ENCODE measurements at regions not wholly inside any gene's neighbourhood (a gene's known extent, or its start where the extent isn't known, plus 50 kb on each side); places are given as distances from the start of the nearest gene placed in this dataset.
"Not testable (repeated sequence)": the region's sequence is repeated elsewhere in the genome, so short reads cannot be mapped to it uniquely, and the experiment has no call there.

- no peak for ATAC-seq
- POLR2A ChIA-PET: interaction anchor here (0.6 kb wide), 1 partner anchor 249 kb away, joined by 3 read pairs; no protein-coding TSS in a partner anchor
- Mint-ChIP-seq H3K27me3 (peaks cover 0 to 1% (median 0%) of the 10 kb centered on the region in 5 donors), H3K36me3 (peaks cover 0 to 10% (median 7%) of the 10 kb centered on the region in 3 donors), H3K9me3 (peaks cover 0 to 10% (median 5%) of the 10 kb centered on the region in 9 donors), H3K27ac (no peak overlapping the region), H3K4me1 (no peaks in the 10 kb centered on the region), H3K4me3 (no peak overlapping the region)
- DNase-seq: no peak
Measured at GRCh38 chr10:9045311-9045710, 990.8 kb downstream of the GATA3 start.

DNA sequence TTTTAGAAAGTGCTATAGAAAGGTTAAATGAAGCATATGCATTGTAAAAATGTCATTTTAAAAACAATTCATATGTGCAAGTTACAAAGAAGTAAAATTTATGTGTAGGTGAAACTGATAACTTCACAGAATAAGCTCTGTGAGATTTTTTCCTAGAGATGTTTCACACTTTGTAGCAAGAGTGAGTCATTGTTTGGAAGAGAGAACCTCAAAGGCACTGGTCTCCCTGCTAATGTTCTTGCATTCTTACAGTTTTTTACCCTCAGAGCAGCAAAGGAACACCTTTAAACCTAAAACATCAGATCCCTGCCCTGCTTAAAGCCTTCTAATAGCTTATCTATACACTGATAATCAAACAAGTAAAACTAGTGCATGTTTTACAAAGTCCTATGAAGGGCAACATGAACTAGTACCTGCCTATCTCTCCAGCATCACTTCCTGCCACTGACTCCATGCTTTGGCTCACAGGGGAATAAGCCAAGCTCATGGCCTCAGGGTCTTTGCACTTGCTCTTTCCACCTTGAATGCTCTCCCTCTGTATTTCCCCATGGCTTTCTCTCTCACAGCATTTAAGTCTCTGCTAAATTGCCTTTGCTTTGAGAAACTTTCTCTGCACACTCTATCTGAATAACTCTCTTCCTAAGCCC lies 997.0 kb downstream of the GATA3 start:
- Mint-ChIP-seq H3K4me3 (no peak overlapping the region), H3K36me3 (peaks cover 0 to 14% (median 8%) of the 10 kb centered on the region in 3 donors), H3K27me3 (peaks cover 0 to 1% (median 0%) of the 10 kb centered on the region in 5 donors), H3K4me1 (peaks cover 10 to 14% (median 13%) of the 10 kb centered on the region in 4 donors), H3K27ac (peak overlapping the region in 2 of 10 donors; percentile 4 to 57), H3K9me3 (peaks cover 0 to 22% (median 7%) of the 10 kb centered on the region in 9 donors)
- no peak for DNase-seq
- no peak for ATAC-seq
- POLR2A ChIA-PET: no interaction called here

DNA sequence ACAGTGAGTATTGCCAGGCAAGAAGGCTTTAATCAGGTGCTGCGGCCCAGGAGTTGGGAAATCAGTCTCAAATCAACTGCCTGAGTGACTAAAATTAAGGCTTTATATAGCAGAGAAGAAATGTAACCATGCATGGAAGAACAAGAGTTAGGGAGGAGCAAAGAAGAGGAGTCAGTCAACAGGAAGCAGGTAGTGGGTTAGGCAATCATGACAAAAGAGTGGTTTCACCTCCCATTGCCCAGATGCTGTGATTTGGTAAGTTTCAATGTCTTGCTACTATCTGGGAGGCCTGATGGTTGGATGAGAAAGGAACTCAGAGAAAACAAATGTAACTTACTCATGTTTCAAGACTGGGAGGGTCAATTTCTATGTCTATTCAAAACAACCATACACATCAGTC lies 998.3 kb downstream of the GATA3 start:
- DNase-seq (peak in 2 of 10 donors; percentile 12 to 18), ATAC-seq (peak in 1 of 2 donors; percentile 29)
- peak overlapping the region in 3 of 10 donors; percentile 3 to 19 (median 5) for H3K4me3 Mint-ChIP-seq
- peak overlapping the region in 4 of 10 donors; percentile 3 to 88 (median 70) for H3K27ac Mint-ChIP-seq
- H3K4me1 Mint-ChIP-seq: peaks cover 10 to 14% (median 13%) of the 10 kb centered on the region in 4 donors
- H3K36me3 Mint-ChIP-seq: peaks cover 0 to 14% (median 8%) of the 10 kb centered on the region in 3 donors
- H3K27me3 Mint-ChIP-seq: no peaks in the 10 kb centered on the region
- peaks cover 0 to 22% (median 12%) of the 10 kb centered on the region in 9 donors for H3K9me3 Mint-ChIP-seq
- POLR2A ChIA-PET: no interaction called here

GRCh38 chr10:9056521-9056920 lies 1002.0 kb downstream of the GATA3 start:
- POLR2A ChIA-PET: interaction anchor here (0.6 kb wide), 1 partner anchor 46 kb away, joined by 3 read pairs; no protein-coding TSS in a partner anchor
- Mint-ChIP-seq H3K4me3 (no peak overlapping the region), H3K36me3 (peaks cover 0 to 14% (median 5%) of the 10 kb centered on the region in 3 donors), H3K9me3 (peaks cover 0 to 22% (median 12%) of the 10 kb centered on the region in 9 donors), H3K4me1 (peaks cover 12 to 31% (median 24%) of the 10 kb centered on the region in 4 donors), H3K27me3 (no peaks in the 10 kb centered on the region), H3K27ac (no peak overlapping the region)
- ATAC-seq: no peak
- DNase-seq: no peak

DNA sequence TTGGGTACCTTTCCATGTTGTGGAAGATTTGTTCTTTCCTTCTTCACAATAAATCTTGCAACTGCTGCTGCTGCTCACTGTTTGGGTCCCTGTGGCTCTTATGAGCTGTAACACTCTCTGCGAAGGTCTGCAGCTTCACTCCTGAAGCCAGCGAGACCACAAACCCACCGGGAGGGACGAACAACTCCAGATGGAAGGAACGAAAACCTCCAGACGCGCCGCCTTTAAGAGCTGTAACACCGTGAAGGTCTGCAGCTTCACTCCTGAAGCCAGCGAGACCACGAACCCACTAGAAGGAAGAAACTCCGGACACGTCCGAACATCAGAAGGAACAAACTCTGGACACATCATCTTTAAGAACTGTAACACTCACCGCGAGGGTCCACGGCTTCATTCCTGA lies 1002.8 kb downstream of the GATA3 start:
- peaks cover 8 to 26% (median 20%) of the 10 kb centered on the region in 4 donors for H3K4me1 Mint-ChIP-seq
- POLR2A ChIA-PET: interaction anchor here (0.6 kb wide), 1 partner anchor 47 kb away, joined by 3 read pairs; no protein-coding TSS in a partner anchor
- not testable (repeated sequence) for H3K27me3 Mint-ChIP-seq, ATAC-seq, DNase-seq
- H3K4me3 Mint-ChIP-seq: peak overlapping the region in 4 of 10 donors; percentile 31 to 33 (median 32)
- peaks cover 0 to 14% (median 5%) of the 10 kb centered on the region in 3 donors for H3K36me3 Mint-ChIP-seq
- peak overlapping the region in 1 of 10 donors; percentile 13 for H3K27ac Mint-ChIP-seq
- H3K9me3 Mint-ChIP-seq: peaks cover 0 to 22% (median 12%) of the 10 kb centered on the region in 9 donors

- H3K9me3 Mint-ChIP-seq: peaks cover 0 to 8% (median 3%) of the 10 kb centered on the region in 9 donors
- POLR2A ChIA-PET: interaction anchor here (1.2 kb wide), 2 partner anchors 35 to 50 kb away, joined by 4 to 6 read pairs; no protein-coding TSS in a partner anchor
- DNase-seq (peak in 3 of 10 donors; percentile 8 to 23 (median 16)), ATAC-seq (peak; percentile 60 to 84)
- H3K36me3 Mint-ChIP-seq: no peaks in the 10 kb centered on the region
- H3K4me3 Mint-ChIP-seq: peak overlapping the region; percentile 21 to 80 (median 62)
- no peaks in the 10 kb centered on the region for H3K27me3 Mint-ChIP-seq
- peaks cover 3 to 18% (median 14%) of the 10 kb centered on the region in 4 donors for H3K4me1 Mint-ChIP-seq
- peak overlapping the region in 5 of 10 donors; percentile 35 to 88 (median 66) for H3K27ac Mint-ChIP-seq
Measured at GRCh38 chr10:9060314-9060713, 1005.8 kb downstream of the GATA3 start.

- H3K9me3 Mint-ChIP-seq: peaks cover 0 to 6% (median 0%) of the 10 kb centered on the region in 9 donors
- H3K36me3 Mint-ChIP-seq: no peaks in the 10 kb centered on the region
- POLR2A ChIA-PET: no interaction called here
- no peaks in the 10 kb centered on the region for H3K27me3 Mint-ChIP-seq
- peaks cover 3 to 18% (median 14%) of the 10 kb centered on the region in 4 donors for H3K4me1 Mint-ChIP-seq
- H3K27ac Mint-ChIP-seq: peak overlapping the region in 1 of 10 donors; percentile 84
- DNase-seq (no peak), ATAC-seq (no peak)
- no peak overlapping the region for H3K4me3 Mint-ChIP-seq
Measured at GRCh38 chr10:9061871-9062270, 1007.4 kb downstream of the GATA3 start.

- no peak for DNase-seq
- Mint-ChIP-seq H3K36me3 (peaks cover 0 to 3% (median 0%) of the 10 kb centered on the region in 3 donors), H3K27ac (peak overlapping the region in 1 of 10 donors; percentile 35), H3K4me1 (peaks cover 0 to 6% (median 2%) of the 10 kb centered on the region in 4 donors), H3K4me3 (no peak overlapping the region), H3K9me3 (peaks cover 0 to 3% (median 0%) of the 10 kb centered on the region in 9 donors), H3K27me3 (no peaks in the 10 kb centered on the region)
- POLR2A ChIA-PET: no interaction called here
- ATAC-seq: no peak
Measured at GRCh38 chr10:9066152-9066551, 1011.7 kb downstream of the GATA3 start.

- no peak overlapping the region for H3K4me3 Mint-ChIP-seq
- POLR2A ChIA-PET: no interaction called here
- no peaks in the 10 kb centered on the region for H3K27me3 Mint-ChIP-seq
- H3K9me3 Mint-ChIP-seq: peaks cover 0 to 3% (median 0%) of the 10 kb centered on the region in 9 donors
- no peak overlapping the region for H3K27ac Mint-ChIP-seq
- DNase-seq (no peak), ATAC-seq (no peak)
- no peaks in the 10 kb centered on the region for H3K4me1 Mint-ChIP-seq
- H3K36me3 Mint-ChIP-seq: peaks cover 0 to 3% (median 0%) of the 10 kb centered on the region in 3 donors
Measured at GRCh38 chr10:9068003-9068402, 1013.5 kb downstream of the GATA3 start.

- Mint-ChIP-seq H3K27me3 (no peaks in the 10 kb centered on the region), H3K4me1 (no peaks in the 10 kb centered on the region), H3K4me3 (no peak overlapping the region), H3K27ac (no peak overlapping the region), H3K9me3 (peaks cover 0 to 3% (median 0%) of the 10 kb centered on the region in 9 donors), H3K36me3 (peaks cover 0 to 3% (median 0%) of the 10 kb centered on the region in 3 donors)
- ATAC-seq: no peak
- no peak for DNase-seq
- POLR2A ChIA-PET: no interaction called here
Measured at GRCh38 chr10:9069136-9069535, 1014.6 kb downstream of the GATA3 start.

- ATAC-seq (no peak), DNase-seq (no peak)
- Mint-ChIP-seq H3K4me3 (no peak overlapping the region), H3K27me3 (no peaks in the 10 kb centered on the region), H3K27ac (no peak overlapping the region), H3K36me3 (no peaks in the 10 kb centered on the region), H3K4me1 (peaks cover 0 to 2% (median 0%) of the 10 kb centered on the region in 4 donors), H3K9me3 (no peaks in the 10 kb centered on the region)
- POLR2A ChIA-PET: no interaction called here
Measured at GRCh38 chr10:9075420-9075819, 1020.9 kb downstream of the GATA3 start.

DNA sequence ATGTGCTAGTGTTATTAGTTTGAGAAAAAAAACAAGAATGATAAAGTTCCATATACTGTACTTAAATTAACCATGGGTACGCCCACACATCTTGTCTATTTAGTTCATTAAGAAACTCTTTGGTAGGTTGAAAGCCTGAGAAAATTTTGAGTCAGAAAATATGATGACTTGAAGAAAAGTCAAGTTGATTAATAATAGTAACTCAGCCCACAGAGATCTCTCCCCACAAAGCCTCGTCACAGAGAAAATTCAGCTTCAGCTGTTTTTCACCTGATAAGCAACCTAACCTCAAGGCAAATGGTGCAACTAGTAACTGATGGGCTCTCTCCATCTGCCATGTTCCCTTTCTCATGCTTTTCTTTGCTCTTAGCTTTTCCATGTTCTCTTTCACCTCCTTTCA lies 1021.6 kb downstream of the GATA3 start:
- H3K9me3 Mint-ChIP-seq: no peaks in the 10 kb centered on the region
- no peak overlapping the region for H3K27ac Mint-ChIP-seq
- H3K36me3 Mint-ChIP-seq: no peaks in the 10 kb centered on the region
- DNase-seq: no peak
- POLR2A ChIA-PET: interaction anchor here (0.5 kb wide), 1 partner anchor 71 kb away, joined by 3 read pairs; no protein-coding TSS in a partner anchor
- no peaks in the 10 kb centered on the region for H3K27me3 Mint-ChIP-seq
- H3K4me1 Mint-ChIP-seq: peaks cover 0 to 2% (median 0%) of the 10 kb centered on the region in 4 donors
- no peak for ATAC-seq
- no peak overlapping the region for H3K4me3 Mint-ChIP-seq

DNA sequence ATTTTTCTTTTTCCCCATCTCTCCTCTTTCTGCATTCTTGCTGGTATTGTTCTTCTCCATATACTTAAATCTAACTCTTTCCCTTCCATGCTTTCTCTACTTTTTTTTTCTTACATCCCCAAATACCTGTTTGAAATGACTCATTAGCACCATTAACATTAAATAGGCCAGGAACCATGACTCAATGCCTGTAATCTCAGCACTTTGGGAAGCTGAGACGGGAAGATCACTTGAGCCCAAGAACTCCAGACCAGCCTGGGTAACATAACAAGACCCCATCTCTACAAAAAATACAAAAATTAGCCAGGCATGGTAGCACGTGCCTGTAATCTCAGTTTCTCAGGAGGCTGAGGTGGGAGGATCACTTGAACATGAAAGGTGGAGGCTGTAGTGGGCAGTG lies 1026.8 kb downstream of the GATA3 start:
- Mint-ChIP-seq H3K9me3 (peaks cover 0 to 8% (median 0%) of the 10 kb centered on the region in 9 donors), H3K36me3 (peaks cover 0 to 9% (median 2%) of the 10 kb centered on the region in 3 donors), H3K27me3 (no peaks in the 10 kb centered on the region), H3K4me3 (no peak overlapping the region), H3K27ac (peak overlapping the region in 1 of 10 donors; percentile 77), H3K4me1 (peaks cover 4 to 16% (median 10%) of the 10 kb centered on the region in 4 donors)
- POLR2A ChIA-PET: no interaction called here
- no peak for ATAC-seq
- no peak for DNase-seq

Measured in naive thymus-derived CD8-positive, alpha-beta T cell (primary cell).